Skeletal muscle cell (primary cell): ENCODE measurements at regions not wholly inside any gene's neighbourhood (a gene's known extent, or its start where the extent isn't known, plus 50 kb on each side); places are given as distances from the start of the nearest gene placed in this dataset.
"Not testable (repeated sequence)": the region's sequence is repeated elsewhere in the genome, so short reads cannot be mapped to it uniquely, and the experiment has no call there.

ENCODE experiments used
- DNase-seq: peaks from one replicate; pipeline ENCODE4 v3.0.0-alpha.2; 2010; ENCODE audit warnings: low read depth
- H3K4me3 ChIP-seq: 2 replicates; pipeline ENCODE4 v1.5.1; 2011; ENCODE audit warnings: low read depth, mild to moderate bottlenecking, control low read depth, low read length, moderate library complexity

DNA sequence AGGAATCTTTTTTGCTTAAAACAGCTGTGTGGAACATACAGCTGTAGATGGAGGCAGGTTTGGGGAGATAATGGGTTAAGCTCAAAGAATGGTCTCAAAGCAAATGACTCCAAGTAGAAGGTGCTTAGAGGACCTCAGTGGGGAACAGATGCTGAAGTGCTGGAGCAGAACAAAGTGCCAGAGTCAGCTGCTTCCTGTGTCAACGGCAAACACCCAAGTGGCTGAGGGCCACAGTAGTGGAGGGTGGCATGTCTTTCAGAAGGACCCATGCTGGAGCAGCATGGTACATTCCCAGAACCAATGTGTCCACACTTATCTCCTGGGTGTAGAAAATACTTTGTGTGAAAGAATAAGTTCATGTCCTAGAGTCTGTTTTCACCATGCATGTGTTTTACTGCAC is 197.5 kb downstream of the CCNG2 start:
- DNase-seq: no peak
- no peak overlapping the region for H3K4me3 ChIP-seq

DNA sequence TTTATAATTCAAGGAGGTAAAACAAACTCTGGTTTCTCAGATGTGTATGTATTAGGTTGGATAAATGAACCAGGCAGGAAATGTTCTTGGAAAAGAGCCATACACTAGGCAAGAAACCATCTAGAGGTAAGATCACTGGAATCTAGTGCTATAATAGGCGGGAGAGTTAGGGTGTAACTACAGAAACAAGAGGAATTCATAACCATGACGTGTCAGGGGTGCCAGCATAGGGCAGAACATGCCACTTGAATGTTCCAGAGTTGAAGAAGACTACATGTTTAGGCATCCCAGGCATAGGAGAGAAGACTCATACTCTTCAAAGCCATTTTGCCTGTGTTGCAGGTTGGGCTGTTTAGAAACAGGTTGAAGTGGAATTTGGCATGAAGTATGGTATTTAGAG is 198.7 kb downstream of the CCNG2 start:
- no peak for DNase-seq
- no peak overlapping the region for H3K4me3 ChIP-seq

DNA sequence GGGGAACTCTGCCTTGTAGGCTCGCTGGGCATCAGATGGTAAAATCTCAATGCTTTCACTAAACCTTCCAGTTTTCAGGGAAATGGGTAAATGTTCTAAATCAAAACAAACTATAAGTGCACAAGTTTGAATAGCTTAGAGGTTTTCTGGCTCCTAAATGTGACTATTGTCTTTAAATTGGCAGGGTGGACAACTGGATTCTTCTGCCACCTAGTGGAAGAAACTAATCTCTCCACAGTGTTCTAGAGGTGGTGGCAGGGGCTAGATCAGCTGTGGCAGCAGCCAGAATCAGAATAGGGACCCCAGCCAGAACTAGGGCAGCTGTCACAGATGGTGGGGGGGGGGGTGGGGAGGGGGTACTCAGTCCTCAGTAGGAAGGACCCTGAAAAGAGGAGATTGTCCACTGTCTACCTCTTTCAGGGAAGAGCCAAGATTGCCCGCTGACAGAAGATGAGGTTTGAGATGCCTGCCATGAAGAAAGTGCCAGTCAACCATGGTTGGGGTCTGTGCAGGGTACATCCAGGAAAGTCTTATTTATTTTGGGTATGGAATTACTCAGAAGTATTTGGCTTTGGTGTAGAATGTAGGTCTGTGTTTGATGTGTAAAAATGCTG is 201.4 kb downstream of the CCNG2 start:
- DNase-seq: peak; percentile 4
- no peak overlapping the region for H3K4me3 ChIP-seq

DNA sequence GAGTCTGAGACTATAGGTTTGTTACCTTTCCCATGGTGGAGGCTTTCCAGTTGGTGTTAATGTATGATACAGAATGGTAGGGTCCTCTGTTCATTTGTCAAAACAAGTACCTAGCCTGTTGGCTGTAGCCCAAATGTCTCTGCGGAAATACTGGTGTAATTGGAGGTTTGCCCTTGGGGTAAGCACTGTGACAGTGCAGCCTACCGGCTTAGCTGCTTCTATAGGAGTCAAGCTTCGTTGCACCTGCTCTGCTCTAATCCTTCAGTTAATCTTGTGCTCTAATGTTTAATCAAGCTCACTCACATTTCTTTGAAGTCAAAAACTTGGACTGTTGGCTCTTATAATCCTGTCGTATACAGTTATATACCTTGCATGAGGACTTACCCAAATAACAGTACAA is 203.4 kb downstream of the CCNG2 start:
- DNase-seq: no peak
- no peak overlapping the region for H3K4me3 ChIP-seq

DNA sequence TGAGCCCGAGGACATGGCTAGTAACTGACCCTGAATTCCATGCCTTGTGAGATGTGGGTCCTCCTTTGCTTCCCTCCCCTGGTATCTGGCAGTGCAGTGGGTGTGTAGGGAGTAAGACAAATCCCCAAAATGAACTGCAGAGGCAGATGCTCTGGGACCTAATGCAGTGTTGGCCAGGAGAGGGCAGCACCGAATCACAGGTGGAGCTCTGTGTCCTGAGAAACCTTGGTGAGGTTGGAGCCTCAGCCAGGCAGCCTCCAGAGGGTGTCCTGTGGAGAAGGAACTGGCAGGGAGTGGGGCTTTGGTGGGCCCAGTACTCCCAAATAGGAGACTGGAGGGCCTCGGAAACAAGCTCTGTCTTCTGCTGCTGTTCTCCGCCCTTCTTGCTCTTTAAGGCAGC is 209.9 kb downstream of the CCNG2 start:
- H3K4me3 ChIP-seq, DNase-seq: not testable (repeated sequence)

DNA sequence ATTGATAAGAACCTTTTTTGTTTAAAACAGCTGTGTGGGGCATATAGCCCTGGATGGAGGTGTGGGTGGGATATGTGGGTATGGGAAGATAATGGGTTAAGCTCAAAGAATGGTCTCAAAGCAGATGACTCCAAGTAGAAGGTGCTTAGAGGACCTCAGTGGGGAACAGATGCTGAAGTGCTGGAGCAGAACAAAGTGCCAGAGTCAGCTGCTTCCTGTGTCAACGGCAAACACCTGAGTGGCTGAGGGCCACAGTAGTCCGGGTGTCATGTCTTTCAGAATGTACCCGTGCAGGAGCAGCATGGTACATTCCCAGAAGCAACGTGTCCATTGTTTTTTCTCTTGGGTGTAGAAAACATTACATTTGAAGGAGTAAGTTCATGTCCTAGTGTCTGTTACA is 210.6 kb downstream of the CCNG2 start:
- no peak overlapping the region for H3K4me3 ChIP-seq
- no peak for DNase-seq

DNA sequence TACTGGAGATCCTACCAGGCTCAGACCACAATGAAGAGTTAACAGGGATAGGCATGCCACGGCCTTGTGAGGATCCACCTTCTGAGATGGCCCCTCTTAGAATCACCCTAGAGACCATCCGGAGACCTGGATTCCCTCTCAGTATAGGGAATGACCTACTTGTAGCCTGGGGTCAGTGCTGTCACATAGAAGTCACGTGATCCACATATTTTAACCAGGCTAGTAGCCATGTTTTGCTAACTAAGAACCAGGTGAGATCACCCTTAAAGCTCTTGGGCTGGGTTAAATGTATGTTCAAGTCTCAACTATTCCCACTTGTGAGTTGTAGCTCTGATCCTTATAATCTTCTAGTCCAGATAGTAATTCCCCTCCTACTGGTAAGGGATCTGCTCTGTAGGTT is 215.4 kb downstream of the CCNG2 start:
- no peak overlapping the region for H3K4me3 ChIP-seq
- DNase-seq: no peak

DNA sequence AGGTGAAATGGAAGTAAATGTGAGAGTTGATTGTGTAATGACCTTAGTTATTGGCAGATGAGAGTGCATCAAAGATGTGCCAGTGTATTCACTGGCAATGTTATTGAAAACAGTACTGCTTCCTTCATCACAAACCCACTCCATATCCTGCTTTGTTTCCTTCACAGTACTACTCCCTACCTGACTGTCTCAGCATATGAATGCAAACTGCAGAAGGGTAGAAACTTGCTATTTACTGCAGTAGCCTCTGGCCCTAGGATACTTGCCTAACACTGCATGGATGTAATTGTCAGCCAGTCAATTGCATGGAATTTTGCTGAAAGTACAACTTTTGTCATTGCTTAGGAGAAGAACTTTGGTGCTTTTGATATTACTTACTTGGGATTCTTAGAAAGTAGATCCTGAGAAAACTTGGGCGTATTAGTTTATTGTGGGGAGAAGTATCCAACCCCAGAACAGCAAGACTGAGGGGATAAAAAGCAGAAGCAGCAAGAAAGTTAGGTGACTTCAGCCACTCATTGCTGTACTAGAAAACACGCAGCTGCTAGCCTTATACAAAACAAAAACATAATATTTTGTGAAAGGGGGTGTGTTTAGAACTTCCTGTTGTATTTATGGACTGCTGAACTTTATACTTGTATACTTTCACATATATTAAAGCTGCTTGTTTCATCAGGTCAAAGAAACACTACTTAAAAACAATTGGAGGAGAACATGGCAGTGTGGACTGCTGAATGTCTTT is 219.0 kb downstream of the CCNG2 start:
- H3K4me3 ChIP-seq: no peak overlapping the region
- no peak for DNase-seq

DNA sequence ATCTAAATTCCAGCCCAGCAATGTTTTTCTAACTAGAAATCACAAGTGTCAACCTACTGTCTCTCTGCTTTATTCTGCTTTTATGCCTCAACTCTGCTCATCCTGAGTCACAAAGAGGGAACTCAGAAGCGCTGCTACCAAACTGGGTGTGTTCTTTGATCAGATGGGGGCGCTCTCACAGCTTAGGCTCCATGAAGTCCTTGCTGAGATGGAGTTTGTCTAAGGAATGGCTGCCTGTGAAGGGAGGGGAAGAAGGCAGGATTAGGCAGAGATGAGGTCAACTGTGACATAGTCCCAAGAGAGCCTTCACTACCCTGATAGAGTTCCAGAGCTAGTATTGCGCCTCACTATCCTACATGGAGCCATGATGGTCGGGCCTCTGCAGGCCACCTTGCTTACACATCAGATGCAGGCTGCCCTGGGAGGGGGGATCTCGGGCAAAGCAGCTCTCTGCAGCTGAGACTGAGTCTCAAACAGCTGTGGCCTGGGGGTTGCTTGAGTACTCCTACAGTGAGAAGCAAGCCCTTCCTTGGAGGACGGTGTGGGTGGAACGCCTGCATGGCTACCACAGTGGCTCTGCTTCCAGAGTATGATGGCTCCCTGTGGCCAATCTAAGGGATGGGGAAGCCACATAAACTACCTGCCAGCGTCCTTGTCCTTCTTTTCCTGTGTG is 219.9 kb downstream of the CCNG2 start:
- H3K4me3 ChIP-seq: no peak overlapping the region
- no peak for DNase-seq

DNA sequence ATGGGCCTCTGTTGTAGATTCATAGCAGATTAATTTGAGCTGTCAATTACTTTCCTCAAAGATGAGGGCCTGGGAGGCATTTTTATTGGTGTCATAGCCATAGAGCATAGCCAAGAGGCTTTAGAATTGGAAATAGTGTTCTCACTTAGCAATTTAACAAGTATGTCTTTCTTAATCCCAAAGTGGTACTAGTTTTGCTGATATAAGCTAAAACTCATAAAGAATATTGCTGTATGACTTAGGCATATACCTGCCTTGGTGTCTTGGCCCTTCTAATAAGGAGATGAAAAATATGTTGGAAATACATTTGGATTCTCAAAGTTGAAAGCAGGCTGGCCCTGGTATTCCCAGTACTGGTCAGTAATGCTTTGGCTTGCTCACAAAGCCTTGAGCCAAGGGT is 221.5 kb upstream of the CXCL13 start:
- H3K4me3 ChIP-seq: no peak overlapping the region

DNA sequence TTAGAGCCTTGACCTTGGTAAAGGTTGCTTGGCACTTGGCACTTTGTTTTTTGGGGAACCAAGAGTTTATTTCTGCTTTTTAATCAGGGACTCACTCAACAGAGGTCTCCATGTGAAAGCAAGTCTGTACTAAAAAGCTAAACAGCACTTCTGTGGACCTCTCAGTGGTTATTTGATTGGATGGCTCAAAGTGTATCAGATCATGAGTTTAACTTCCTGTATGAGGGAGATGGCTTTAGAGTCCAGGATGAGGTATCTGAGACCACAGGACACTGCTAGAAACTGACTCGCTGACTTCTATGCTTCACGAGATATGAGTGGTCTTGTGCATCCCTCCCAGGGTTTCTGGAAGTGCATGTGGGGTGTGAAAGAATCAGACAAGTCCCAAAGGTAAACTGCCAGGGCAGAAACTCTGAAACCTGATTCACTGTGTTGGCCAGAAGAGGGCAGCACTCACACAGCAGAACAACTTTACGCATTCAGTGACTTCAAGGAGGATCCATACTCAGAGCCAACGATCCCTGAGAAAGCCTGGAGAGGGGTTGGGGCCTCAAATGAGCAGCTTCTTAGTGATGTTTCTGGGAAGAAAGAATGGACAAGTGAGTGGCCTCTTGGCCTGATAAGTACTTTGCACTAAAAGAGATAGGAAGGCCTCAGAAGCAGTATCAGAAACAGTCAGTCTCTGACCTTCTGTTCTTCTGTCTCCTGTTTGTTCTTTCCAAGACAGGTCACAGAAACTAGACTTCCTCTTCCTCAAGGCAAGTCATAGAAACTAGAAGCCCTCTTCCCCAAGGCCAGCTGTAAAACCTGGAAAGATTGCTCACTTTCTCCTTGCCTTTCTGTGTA is 220.3 kb upstream of the CXCL13 start:
- no peak overlapping the region for H3K4me3 ChIP-seq
- peak; percentile 30 for DNase-seq

More for the DNA sequence above, 221.5 kb upstream of the CXCL13 start:
- DNase-seq: no peak

DNA sequence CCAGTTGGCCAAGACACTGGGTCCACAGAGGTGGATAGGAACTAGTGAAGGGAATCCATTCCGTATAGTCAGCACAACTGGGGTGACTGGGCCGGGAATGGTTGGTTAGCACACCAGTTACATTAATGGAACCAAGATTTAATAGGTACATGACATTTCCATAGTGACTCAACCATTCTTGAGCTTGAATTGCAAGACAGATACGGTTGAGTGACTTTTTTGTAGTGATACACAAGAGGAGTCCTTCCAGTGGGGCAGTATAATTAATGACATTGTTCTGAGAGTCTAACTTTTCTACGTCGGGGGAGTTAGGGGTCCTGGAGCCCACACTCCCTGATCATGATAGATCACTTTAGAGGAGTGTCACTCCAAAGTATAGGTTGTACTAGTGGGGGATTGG is 211.6 kb upstream of the CXCL13 start:
- DNase-seq: no peak

DNA sequence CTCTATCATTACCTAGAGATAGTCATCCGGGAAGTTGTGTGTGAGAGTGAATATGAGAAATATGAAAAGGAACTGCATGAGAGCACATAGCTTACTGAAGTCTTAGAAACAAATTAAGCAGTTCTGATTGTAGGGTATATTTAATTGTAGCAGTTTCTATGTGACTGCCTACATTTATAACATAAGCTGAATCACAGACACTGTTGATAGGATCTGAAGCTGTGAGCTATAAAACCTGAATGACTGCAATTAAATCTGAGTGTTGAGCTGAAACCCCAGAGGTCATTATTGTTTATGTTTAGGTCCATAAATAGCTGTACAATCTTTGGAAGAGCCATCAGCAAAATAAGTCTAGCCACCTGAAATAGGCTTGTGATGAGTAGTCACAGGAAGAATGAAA is 210.1 kb upstream of the CXCL13 start:
- H3K4me3 ChIP-seq: no peak overlapping the region
- DNase-seq: no peak

More for the DNA sequence above, 211.6 kb upstream of the CXCL13 start:
- H3K4me3 ChIP-seq: no peak overlapping the region

DNA sequence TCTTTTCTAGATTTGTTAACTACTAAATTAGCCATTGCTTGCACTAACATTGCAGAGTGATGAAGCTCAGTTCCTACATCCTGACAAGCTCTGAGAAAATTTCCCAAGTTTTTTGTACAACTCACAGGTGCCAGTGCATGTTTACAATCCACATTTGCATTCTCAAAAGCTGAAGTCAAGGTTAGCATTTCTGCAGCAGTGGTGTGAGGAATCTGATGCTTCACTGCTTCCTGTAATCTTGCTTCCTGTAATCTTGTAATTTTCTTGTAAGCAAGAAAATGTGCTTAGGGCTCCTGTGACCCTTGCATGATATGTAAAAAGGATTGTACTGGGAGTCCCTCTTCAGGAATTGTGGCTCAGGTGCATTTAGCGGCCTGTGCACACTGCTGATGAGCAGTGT is 207.4 kb upstream of the CXCL13 start:
- DNase-seq: no peak
- no peak overlapping the region for H3K4me3 ChIP-seq

DNA sequence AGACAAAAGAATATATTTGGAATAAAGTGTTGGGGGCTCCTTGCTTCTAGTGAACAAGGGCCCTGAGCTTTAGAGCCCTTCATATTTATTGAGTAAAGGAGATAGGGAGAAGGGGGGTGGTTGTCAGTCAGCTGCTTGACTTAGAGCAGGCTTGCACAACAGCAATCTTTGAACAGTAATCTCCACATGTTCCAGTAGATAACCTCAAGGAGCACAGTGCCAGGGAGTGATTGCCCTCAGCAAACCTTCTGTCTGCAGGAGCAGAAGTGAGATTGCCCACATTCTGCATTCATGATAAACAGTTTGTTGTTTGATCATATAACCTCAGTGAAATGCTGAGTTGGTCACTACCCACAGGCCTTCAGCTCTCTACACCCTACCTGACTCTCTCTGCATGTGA is 205.8 kb upstream of the CXCL13 start:
- DNase-seq: no peak
- no peak overlapping the region for H3K4me3 ChIP-seq

DNA sequence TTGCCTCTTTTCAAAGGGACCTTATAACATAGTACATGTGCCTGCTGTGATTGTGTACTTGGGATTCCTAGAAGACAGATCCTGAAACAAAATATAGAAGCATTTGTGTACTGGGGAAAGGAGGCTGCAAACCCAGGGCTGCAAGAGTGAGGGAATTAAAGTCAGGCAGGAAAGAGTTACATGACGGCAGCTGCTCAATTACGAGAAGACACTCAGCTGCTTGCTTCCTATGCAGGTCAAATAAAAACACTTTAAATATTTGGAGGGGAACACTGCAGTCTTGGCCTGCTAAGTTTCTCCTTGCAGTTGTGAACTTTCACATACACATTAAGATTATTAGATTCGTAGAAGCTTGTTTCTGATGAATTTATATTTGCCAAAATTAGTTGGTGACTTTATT is 191.9 kb upstream of the CXCL13 start:
- no peak overlapping the region for H3K4me3 ChIP-seq
- no peak for DNase-seq

DNA sequence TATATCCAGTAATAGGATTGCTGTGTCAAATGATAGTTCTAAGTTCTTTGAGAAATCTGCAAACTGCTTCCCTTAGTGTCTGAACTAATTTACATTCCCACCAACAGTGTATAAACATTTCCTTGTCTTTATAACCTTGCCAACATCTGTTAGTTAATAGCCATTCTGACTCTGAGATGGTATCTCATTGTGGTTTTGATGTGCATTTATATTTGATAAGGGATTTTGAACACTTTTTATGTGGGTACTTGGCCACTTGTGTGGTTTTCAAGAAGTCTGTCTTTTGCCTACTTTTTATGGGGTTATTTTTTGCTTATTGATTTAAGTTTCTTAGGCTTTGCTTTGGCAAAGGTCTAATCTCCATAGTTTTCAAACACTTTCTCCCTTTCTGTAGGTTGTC is 189.9 kb upstream of the CXCL13 start:
- no peak overlapping the region for H3K4me3 ChIP-seq
- no peak for DNase-seq

DNA sequence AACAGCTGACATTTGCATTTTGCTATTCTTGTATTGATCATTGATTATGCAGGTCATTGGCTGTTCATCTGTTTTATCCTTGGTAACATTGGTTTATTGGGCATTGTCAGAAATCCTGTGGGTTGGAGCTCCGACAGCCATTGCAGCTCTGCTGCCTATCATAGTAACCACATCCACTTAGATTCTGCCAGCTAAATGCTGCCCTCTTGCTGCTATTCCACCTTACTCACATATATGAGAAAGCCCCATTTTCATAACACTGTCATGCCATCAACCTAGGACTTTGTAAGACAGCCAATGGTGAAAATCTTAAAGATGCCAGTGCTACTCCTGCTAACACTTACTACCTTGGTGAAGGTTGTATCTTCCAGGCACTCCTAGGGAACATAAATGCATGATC is 187.3 kb upstream of the CXCL13 start:
- H3K4me3 ChIP-seq: no peak overlapping the region
- no peak for DNase-seq

DNA sequence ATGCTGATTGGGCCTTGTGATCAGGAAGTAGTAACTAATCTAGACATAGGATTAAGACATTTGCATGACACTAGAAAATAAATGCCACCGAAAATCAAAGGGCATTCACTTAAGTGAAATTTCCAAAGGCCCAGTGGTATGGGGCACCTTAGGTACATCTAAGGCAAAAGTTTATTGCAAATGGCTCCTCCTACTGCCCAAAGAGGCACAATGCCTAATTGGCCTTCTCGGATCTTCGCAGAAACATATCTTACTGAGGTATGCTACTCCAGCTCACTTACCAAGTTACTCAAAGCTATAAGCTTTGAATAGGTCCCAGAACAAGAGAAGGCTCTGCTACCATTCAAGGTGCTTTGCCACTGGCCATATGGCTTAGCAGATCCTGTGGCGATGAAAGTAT is 174.8 kb upstream of the CXCL13 start:
- H3K4me3 ChIP-seq: no peak overlapping the region
- no peak for DNase-seq

DNA sequence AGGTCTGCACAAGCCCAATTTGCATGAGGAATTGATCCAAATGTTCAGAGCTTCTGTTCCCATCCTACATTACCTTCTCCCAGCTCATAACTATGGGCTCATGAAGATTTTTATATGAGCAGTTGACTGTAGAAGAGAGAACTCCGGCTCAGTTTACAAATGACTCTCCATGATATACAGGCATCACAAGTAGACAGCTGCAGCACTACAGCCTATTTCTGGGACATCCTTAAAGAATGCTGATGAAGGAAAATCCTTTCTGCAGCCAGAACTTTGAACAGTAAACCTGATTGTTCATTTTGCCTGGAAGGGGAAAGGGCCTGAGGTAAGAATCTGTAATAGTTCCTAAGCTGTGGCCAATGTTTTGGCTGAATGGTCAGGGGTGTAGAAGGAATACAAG is 174.1 kb upstream of the CXCL13 start:
- no peak for DNase-seq
- H3K4me3 ChIP-seq: no peak overlapping the region
